Jurkat, Clone E6-1 (cell line): ENCODE measurements at regions not wholly inside any gene's neighbourhood (a gene's known extent, or its start where the extent isn't known, plus 50 kb on each side); places are given as distances from the start of the nearest gene placed in this dataset.
A peak's percentile ranks its signal among the peaks of the same experiment; 100 is the strongest.
"Not testable (repeated sequence)": the region's sequence is repeated elsewhere in the genome, so short reads cannot be mapped to it uniquely, and the experiment has no call there.

Source experiments
- DNase-seq: peaks from one replicate; pipeline ENCODE4 v3.0.0-alpha.2; 2011; ENCODE audit warnings: low read depth, low spot score
- H3K4me3 ChIP-seq: 2 replicates; pipeline ENCODE4 v1.5.1; 2011; ENCODE audit warnings: mild to moderate bottlenecking, low read length, control low read depth, moderate library complexity

DNA sequence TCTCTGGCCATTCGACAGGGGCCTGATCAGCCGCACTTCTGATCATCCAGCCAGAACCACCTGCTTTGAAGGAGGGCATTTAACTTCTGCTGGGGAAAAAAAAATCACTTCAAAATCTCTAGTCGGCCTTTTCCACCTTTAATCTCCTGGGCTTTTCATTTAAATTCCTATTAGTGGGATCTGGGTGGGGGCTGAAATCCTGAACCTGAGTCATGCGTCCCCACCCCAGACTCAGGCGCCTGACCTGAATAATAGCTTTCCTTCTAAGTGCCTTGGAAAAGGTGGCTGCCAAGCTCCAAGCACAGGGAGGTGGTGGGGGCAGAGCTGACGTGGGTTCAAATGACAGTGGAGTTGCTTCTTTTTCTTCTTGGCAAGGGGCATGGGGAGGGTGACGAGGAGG is 246.0 kb upstream of the EXOC2 start:
- no peak for DNase-seq
- no peak overlapping the region for H3K4me3 ChIP-seq

DNA sequence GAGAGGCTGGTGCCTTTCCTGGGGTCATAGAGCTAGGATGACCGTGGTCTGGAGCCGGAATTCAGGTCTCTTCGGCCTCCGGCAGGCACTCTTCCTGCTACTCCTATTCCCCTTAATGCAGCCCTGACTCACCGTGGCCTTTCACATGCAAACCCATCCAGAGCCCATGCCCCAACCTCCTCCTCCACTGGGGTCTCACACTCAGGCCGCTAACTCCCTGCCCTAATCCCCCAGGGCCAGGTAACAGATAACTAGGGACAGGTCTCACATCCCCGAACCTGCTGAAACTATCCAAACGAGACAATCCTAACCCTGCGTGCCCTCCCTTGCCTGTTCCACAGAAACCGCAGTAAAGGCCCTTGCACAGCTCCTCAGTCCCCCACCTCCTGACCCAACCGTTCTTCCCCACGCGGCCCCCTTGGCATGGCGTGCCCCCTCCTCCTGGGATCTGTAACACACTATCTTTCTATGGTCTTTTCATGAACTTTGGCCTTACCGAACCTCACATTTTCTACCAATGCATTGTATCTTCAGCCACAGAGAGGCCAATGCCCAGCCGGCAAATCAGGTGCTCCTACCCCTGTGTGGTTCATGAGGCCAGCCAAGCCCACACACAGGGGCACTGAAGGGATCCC is 245.4 kb upstream of the EXOC2 start:
- H3K4me3 ChIP-seq: no peak overlapping the region
- DNase-seq: no peak

DNA sequence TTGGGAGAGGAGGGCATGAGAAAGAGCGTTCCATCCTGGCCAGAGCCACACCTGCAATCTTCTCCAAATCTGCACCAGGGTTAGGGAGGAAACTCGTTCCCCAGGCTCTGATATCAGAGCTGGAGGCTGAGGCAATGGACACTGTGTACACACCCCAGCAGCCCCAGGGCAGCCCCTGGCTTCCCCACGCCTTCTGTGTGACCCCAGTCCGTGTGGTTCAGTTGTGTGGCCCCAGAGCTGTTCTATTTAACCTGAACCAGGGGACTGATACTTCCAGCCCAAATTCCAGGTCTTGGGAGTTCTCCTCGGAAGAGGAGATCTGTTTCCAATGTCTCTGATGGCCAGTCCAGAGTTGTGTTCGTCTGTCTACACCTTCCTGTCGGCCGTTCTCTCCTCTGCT is 242.6 kb upstream of the EXOC2 start:
- no peak overlapping the region for H3K4me3 ChIP-seq
- no peak for DNase-seq

DNA sequence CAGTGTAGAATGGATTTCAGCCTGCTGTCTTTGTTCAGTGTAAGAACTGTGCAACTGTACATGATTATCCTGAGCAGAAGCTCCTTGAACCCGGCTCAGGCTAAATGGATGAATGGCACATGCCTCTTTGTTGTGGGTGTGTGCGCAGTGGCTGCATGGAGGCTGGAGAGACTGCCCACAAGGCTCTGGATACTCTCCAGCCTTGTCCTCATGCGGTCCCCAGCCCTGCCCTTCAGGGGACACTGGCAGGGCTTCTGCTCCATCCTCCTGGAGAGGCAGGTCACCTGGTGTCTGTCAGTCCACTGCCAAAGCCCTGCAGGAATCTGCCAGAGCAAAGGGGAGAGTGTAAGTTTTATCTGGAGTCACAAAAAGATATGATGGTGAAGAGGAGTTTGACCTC is 241.7 kb upstream of the EXOC2 start:
- H3K4me3 ChIP-seq: no peak overlapping the region
- no peak for DNase-seq

DNA sequence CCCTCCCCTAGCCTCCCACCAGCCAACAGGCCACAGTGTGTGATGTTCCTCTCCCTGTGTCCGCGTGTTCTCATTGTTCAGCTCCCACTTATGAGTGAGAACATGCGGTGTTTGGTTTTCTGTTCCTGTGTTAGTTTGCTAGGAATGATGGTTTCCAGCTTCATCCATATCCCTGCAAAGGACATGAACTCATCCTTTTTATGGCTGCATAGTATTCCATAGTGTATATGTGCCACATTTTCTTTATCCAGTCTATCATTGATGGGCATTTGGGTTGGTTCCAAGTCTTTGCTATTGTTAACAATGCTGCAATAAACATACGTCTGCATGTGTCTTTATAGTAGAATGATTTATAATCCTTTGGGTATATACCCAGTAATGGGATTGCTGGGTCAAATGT is 239.0 kb upstream of the EXOC2 start:
- H3K4me3 ChIP-seq, DNase-seq: not testable (repeated sequence)

DNA sequence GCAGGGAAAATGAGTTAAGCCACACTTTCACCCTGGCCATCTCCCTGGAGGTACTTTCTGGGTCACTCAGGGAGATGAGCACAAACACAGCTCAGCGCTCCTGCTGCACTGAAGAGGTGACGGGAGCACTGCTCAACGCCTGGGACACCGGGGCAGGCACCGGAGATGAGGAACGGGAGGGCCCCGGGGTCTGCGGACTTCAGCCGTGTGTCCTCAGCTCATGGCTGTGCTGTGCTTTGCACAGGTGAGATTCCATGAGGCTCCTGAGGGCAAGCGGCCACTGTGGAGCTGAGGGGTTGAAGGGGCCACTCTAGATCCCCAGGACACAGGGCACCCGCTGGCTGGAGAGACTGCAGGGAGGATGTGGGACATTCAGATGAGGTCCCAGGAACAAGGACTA is 234.2 kb upstream of the EXOC2 start:
- no peak overlapping the region for H3K4me3 ChIP-seq
- no peak for DNase-seq

DNA sequence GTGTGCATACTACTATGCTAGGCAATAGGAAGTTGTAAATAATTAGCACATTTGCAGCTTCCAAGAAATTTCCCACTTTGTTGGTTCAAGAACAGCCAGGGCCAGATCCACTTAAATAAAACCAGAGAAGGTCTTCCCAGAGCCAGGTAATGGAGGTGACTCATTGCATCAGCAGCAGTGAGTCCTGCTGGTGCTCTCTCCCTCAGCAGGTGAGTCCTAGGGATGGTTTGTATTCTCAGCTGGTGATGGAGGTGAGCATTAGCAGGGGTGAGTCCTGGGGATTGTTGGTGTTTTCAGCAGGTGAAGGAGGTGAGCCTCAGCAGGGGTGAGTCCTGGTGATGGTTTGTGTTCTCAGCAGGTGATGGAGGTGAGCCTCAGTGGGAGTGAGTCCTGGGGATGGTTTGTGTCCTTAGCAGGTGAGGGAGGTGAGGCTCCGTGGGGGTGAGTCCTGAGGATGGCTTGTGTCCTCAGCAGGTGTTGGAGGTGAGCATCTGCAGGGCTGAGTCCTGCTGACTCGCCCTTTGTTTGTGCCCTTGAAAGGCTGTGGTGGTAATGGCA is 232.8 kb upstream of the EXOC2 start:
- DNase-seq: no peak
- H3K4me3 ChIP-seq: no peak overlapping the region

DNA sequence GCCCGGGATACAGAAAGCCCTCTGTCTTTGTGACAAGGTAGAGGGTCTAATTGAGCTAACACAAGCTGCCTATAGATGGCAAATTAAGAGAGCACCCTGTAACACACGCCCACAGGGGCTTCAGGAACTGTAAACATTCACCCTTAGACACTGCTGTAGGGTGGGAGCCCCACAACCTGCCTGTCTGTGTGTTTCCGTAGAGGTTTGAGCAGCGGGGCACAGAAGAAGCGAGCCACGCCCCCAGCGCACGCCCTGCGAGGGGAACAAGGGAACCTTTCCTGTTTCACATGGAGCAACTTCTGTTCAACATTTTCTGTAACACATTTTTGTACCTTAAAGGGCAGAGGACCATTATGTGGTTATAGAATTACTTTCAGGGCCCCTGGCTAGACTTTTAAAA is 231.7 kb upstream of the EXOC2 start:
- DNase-seq: no peak
- H3K4me3 ChIP-seq: no peak overlapping the region

DNA sequence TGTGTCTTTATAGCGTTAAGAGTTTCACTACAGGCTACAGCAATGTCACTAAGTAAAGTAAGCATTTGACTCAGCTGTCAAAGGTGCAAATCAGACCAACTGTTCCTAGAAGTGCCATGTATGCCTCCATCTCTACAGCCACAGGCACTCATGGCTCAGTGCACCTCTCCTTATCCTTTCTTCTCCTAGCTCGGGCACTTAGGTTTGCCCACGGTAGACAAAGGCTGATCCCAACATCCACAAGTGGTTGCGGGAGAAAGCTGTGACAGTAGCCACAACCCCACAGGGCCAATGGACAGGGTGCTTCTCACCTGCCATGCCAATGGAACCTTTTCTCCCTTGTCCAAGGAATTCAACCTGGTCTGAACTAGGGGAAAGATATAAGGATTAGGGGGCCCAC is 228.5 kb upstream of the EXOC2 start:
- no peak for DNase-seq
- H3K4me3 ChIP-seq: no peak overlapping the region

DNA sequence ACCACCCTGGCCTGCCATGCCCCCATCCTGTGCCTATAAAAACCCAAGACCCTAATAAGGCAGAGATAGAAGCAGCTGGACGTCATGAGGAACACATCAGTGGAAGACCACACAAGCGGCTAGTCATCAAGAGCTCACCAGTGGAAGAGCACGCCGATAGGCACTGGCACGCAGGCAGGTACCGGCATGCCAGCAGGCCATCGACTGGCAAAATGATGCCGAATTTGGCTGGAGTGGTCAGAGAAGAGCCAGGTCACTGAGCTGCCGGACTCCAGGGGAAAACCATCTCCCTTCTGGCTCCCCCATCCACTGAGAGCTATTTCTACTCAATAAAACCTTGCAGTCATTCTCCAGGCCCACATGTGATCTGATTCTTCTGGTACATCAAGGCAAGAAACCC is 227.6 kb upstream of the EXOC2 start:
- DNase-seq: no peak
- no peak overlapping the region for H3K4me3 ChIP-seq

DNA sequence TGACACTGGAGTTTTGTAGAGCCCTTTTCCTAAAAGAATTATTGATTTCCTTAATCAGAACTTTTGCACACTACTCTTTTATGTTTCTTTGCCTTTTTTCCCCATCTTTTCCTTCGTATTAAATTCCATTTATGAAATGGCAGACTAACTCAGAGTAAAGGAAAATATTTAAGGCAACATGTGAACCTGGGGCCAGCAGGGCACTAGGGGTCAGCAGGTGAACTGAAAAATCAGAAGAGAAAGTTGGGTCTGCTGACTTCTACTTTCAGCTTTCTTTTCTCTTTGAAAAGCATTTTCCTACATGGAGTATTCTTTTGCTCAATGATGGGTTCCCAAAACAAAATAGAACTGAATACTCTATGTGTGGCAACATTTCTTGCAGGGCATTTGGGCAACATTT is 226.6 kb upstream of the EXOC2 start:
- H3K4me3 ChIP-seq: no peak overlapping the region
- no peak for DNase-seq

DNA sequence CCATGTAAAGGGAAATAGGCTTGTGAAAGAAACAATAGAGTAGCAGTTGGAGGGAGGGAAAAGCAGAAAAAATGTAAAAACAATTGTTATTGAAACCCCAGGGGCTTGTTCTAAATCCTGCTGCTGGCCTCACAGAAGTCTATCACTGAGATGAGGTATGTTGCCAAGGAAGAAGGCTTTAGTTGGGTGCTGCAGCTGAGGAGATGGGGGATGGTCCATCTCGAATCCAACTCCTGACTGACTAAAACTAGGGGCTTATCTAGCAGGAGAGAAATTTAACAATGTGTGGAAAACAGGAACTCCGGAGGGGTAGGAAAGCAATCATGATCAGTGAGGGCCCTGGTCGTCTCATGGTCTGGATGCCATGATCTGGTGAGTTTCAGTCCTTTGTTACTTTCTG is 225.0 kb upstream of the EXOC2 start:
- no peak overlapping the region for H3K4me3 ChIP-seq

DNA sequence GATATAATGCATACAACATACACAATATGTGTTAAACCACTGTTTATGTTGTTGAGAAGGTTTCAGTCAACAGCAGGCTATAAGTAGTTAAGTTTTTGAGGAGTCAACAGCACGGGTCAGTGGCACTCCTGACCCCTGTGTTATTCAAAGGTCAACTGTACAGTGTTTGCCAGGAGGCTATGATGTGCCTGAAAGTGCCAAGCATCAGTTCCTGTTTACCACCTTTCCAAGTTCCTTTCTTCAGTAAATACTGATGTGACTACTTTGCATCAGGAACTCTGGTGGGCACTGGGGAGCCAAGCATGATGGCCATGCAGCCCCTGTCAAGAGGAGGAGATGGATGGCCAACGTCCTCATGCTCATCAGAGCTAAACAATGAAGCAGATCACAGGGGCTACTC is 224.4 kb upstream of the EXOC2 start:
- DNase-seq: no peak
- H3K4me3 ChIP-seq: no peak overlapping the region

More for the DNA sequence above, 225.0 kb upstream of the EXOC2 start:
- no peak for DNase-seq

DNA sequence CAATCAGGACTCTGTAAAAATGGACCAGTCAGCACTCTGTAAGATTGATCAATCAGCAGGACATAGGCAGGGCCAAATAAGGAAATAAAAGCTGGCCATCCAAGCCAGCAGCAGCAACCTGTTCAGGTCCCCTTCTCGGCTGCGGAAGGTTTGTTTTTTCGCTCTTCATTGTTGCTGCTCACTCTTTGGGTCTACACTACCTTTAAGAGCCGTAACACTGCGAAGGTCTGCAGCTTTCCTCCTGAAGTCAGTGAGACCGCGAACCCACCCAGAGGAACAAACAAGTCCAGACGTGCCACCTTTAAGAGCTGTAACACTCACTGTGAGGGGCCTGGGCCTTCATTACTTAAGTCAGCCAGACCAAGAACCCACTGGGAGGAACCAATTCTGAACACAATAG is 223.2 kb upstream of the EXOC2 start:
- DNase-seq: no peak
- H3K4me3 ChIP-seq: no peak overlapping the region

DNA sequence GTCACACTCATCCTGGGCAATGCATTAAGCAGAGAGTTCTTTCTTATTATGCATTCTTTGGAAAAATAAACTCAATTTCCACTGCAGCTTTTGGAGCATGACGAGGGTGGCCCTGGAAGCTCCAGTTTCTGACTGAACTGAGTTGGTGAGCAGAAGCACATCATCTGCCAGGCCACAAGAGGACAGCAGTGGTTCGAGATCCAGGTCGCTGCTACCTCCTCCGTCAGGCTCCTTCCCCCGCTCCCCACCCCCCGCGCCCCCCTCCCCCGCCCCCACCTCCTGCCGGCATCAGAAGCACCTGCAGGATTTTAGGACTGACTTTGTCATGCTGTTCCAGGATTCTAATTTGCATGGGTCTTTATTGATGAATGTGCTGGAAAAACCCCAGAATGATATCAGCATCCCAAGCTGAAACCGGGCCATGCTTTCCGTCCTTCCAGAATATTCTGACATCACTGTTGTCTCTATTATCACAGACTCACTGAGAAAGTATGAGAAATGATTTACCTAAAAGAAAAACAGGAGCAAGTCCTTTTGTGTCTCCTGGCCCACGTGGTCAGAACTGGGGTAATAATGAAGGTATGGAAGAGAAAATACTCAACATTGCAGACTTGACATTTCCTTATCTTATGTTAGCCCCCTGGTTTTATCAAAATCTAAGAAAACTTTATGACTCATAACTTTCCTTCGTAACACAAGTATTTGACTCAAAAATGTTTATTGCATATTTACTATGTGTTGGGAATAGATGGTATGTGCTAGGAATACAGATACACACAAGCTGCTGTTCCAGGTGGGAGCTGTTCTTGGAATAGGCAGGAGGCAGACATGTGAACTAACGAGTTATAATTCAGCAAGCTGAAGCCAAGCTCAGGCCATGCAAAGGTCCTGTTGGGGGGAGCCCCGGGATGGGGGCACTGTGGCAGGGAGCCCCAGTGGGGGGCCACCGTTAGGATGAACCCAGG is 220.2 kb upstream of the EXOC2 start:
- no peak overlapping the region for H3K4me3 ChIP-seq
- peak; percentile 23 for DNase-seq

DNA sequence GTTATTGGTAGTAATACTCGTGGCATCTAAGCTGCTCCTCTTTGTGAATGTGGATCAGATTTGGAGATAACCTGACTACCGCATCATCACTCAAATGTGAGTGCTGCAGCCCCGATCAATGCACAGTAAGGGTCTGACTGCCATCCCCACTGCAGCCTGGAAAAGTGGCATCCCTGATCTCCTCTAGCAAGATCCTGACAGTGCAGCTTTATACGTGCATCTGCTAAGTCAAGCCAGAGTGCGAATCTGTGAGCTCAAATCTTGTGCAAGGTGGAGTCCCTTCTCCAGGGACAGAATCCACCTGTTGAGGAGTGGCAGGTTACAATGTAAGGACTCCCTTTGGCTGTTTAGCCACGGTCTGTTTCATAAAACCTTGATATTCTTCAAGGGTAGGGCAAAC is 215.0 kb upstream of the EXOC2 start:
- no peak for DNase-seq
- H3K4me3 ChIP-seq: no peak overlapping the region

DNA sequence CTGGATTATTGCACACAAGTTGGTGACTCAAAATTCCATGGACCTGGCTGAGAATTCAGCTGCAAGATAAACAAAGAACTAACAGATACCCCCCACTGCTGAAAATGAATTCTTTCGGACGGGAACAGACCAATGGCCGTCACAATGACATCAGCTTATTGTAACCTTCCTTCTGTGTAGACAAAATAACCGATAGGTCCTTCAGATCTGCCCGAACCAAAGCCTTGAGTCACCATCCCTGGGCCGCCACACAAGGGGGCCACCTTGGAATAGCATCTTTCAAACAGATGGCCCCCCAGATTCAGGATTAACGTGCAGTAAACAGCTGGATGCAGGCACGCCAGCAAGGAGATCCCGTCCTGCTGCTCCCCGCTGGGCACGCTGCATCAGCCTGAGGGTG is 214.0 kb upstream of the EXOC2 start:
- no peak overlapping the region for H3K4me3 ChIP-seq
- DNase-seq: no peak

DNA sequence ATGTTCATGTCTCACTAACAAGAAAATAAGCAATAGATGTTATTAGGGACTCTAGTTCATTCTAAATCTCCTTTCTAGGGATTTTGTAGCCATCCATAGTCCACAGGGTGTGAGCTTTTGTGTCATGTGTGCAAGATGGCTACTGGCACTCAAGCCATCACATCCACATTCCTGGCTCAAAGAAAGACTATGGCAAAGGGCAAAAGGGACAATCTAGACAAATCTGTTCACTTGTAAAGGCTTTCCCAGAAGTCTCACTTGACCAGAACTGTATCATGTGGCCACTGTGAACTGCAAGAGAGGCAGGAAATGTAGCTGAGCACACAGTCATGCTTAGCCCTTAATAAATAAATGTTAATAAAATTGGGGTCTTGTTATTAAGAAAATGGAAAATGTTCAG is 212.6 kb upstream of the EXOC2 start:
- no peak for DNase-seq
- no peak overlapping the region for H3K4me3 ChIP-seq

DNA sequence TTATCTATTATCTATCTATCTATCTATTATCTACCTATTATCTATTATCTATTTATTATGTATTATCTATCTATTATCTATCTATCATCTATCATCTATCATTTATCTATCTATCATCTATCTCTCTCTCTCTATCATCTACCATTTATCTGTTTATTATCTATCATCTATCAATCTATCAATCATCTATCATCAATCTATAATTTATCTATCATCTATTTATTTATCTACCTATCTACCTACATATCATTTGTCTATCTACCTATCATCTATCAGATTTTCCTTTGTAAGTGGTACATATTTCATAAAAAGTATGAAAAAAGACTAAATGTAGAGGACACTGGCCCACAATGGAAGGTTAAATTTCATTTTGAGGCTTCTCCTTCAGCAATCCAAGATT is 212.1 kb upstream of the EXOC2 start:
- no peak overlapping the region for H3K4me3 ChIP-seq
- no peak for DNase-seq

DNA sequence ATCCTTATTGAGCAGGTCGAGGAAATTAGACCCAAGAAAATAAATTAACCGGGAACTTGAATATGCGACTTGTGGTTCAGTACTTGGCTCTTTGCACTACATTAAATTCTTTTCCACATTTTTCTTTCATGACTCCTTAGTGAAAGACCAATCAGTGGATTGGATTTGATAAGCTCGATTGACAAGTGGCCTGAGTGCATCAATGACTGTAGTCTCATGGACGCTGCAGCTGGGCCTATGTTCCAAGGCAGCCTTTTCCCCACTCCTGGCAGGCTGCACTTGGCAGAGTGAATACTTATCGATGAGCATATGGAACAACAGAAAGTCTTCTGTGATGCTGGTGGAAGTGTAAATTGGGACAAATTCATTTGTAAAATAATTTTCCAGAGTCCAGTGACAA is 210.8 kb upstream of the EXOC2 start:
- no peak for DNase-seq
- H3K4me3 ChIP-seq: no peak overlapping the region
